HepG2 (cell line): ENCODE measurements at regions not wholly inside any gene's neighbourhood (a gene's known extent, or its start where the extent isn't known, plus 50 kb on each side); places are given as distances from the start of the nearest gene placed in this dataset.

ENCODE experiments used
- ZNF253 ChIP-seq: sonication (generic); formaldehyde crosslinking; IDR thresholded peaks from 2 replicates; pipeline ENCODE4 v1.8.0; 2022; ENCODE audit warnings: mild to moderate bottlenecking, missing genetic modification reagents, borderline replicate concordance
- TF ChIP-seq, protein P1 (sequence below): sonication (generic); formaldehyde crosslinking; IDR thresholded peaks from 2 replicates; pipeline ENCODE4 v1.5.0; 2020; ENCODE audit warnings: mild to moderate bottlenecking, missing genetic modification reagents, moderate library complexity

DNA sequence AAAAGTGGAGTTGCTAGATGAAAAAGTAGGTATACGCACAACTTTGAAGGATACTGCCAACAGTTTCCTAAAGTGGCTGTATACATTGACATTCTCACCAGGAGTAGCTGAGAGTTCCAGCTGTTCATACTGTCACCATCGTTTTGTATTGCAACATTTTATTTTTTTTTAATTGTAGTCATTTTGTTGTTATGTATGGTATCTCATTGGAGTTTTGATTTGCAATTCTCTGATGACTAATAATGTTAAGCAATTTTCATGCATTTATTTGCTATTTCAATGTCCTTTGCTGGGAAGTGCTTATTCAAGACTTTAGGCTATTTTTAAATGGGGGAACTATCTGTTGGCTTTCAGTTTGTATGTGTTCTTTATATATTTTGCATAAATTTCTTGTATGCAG is 185.1 kb upstream of the TGFBR2 start:
- TF ChIP-seq, protein P1, sequence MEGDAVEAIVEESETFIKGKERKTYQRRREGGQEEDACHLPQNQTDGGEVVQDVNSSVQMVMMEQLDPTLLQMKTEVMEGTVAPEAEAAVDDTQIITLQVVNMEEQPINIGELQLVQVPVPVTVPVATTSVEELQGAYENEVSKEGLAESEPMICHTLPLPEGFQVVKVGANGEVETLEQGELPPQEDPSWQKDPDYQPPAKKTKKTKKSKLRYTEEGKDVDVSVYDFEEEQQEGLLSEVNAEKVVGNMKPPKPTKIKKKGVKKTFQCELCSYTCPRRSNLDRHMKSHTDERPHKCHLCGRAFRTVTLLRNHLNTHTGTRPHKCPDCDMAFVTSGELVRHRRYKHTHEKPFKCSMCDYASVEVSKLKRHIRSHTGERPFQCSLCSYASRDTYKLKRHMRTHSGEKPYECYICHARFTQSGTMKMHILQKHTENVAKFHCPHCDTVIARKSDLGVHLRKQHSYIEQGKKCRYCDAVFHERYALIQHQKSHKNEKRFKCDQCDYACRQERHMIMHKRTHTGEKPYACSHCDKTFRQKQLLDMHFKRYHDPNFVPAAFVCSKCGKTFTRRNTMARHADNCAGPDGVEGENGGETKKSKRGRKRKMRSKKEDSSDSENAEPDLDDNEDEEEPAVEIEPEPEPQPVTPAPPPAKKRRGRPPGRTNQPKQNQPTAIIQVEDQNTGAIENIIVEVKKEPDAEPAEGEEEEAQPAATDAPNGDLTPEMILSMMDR: no peak
- TF ChIP-seq ZNF253 (CRISPR knock-in tag): no peak
